ENCODE measurements at regions not wholly inside any gene's neighbourhood (a gene's known extent, or its start where the extent isn't known, plus 50 kb on each side); places are given as distances from the start of the nearest gene placed in this dataset.

GRCh38 chr9:23220171-23220570 lies 605.9 kb downstream of the ELAVL2 start:
- H3K27me3 ChIP-seq (ENCODE audit: low read length): no peaks in the 10 kb centered on the region
- H2AFZ ChIP-seq (ENCODE audit: low read depth, low read length, severe bottlenecking): no peak overlapping the region
- H3K9ac ChIP-seq (ENCODE audit: low read length): no peak overlapping the region
- H3F3A ChIP-seq (ENCODE audit: insufficient read depth): no peaks in the 10 kb centered on the region
- H3K4me2 ChIP-seq (ENCODE audit: low read depth, low read length, poor library complexity, severe bottlenecking): no peak overlapping the region
- no peak overlapping the region for H3K4me3 ChIP-seq (ENCODE audit: insufficient read depth, low read length, poor library complexity, severe bottlenecking)
- no peaks in the 10 kb centered on the region for H4K20me1 ChIP-seq (ENCODE audit: low read depth, low read length)
- H3K9me3 ChIP-seq (ENCODE audit: insufficient read depth, low read length): no peaks in the 10 kb centered on the region
- no peaks in the 10 kb centered on the region; the same call in 1 of the 2 replicates for H3K9me2 ChIP-seq (replicated peaks; ENCODE audit: insufficient read depth, low read length)
- H3K27ac ChIP-seq (ENCODE audit: low read depth, low read length): no peak overlapping the region
- TF ChIP-seq EZH2phosphoT487 (conservative IDR thresholded peaks at IDR 0.05; ENCODE audit: low read length): no peak
- TF ChIP-seq CTCF (IDR thresholded peaks at IDR 0.05; ENCODE audit: insufficient read depth, low read length, poor library complexity, severe bottlenecking): no peak
- no peaks in the 10 kb centered on the region for H3K79me2 ChIP-seq (ENCODE audit: insufficient read depth, low read length)
- H3K36me3 ChIP-seq (ENCODE audit: low read length): no peaks in the 10 kb centered on the region

GRCh38 chr9:23220957-23221356 lies 605.1 kb downstream of the ELAVL2 start:
- TF ChIP-seq EZH2phosphoT487 (conservative IDR thresholded peaks at IDR 0.05; ENCODE audit: low read length) (no peak), CTCF (IDR thresholded peaks at IDR 0.05; ENCODE audit: insufficient read depth, low read length, poor library complexity, severe bottlenecking) (no peak)
- no peak overlapping the region for H3K4me3 ChIP-seq (ENCODE audit: insufficient read depth, low read length, poor library complexity, severe bottlenecking)
- H4K20me1 ChIP-seq (ENCODE audit: low read depth, low read length): no peaks in the 10 kb centered on the region
- H3K27ac ChIP-seq (ENCODE audit: low read depth, low read length): no peak overlapping the region
- no peaks in the 10 kb centered on the region for H3K79me2 ChIP-seq (ENCODE audit: insufficient read depth, low read length)
- no peaks in the 10 kb centered on the region for H3K36me3 ChIP-seq (ENCODE audit: low read length)
- H3K9me3 ChIP-seq (ENCODE audit: insufficient read depth, low read length): no peaks in the 10 kb centered on the region
- no peak overlapping the region for H3K4me2 ChIP-seq (ENCODE audit: low read depth, low read length, poor library complexity, severe bottlenecking)
- H3K9me2 ChIP-seq (replicated peaks; ENCODE audit: insufficient read depth, low read length): no peaks in the 10 kb centered on the region; the same call in 1 of the 2 replicates
- H3K9ac ChIP-seq (ENCODE audit: low read length): no peak overlapping the region
- no peaks in the 10 kb centered on the region for H3K27me3 ChIP-seq (ENCODE audit: low read length)
- no peaks in the 10 kb centered on the region for H3F3A ChIP-seq (ENCODE audit: insufficient read depth)
- no peak overlapping the region for H2AFZ ChIP-seq (ENCODE audit: low read depth, low read length, severe bottlenecking)

GRCh38 chr9:23229890-23230317 lies 596.1 kb downstream of the ELAVL2 start:
- 0 out of 2 replicates have a peak, but pooled peaks cover 3% of the 10 kb centered on the region for H3K9me2 ChIP-seq (replicated peaks; ENCODE audit: insufficient read depth, low read length)
- H3F3A ChIP-seq (ENCODE audit: insufficient read depth): no peaks in the 10 kb centered on the region
- no peak overlapping the region for H3K9ac ChIP-seq (ENCODE audit: low read length)
- no peaks in the 10 kb centered on the region for H4K20me1 ChIP-seq (ENCODE audit: low read depth, low read length)
- H3K4me3 ChIP-seq (ENCODE audit: insufficient read depth, low read length, poor library complexity, severe bottlenecking): no peak overlapping the region
- H3K4me2 ChIP-seq (ENCODE audit: low read depth, low read length, poor library complexity, severe bottlenecking): no peak overlapping the region
- H3K79me2 ChIP-seq (ENCODE audit: insufficient read depth, low read length): no peaks in the 10 kb centered on the region
- H3K27me3 ChIP-seq (ENCODE audit: low read length): no peaks in the 10 kb centered on the region
- no peaks in the 10 kb centered on the region for H3K9me3 ChIP-seq (ENCODE audit: insufficient read depth, low read length)
- no peak overlapping the region for H3K27ac ChIP-seq (ENCODE audit: low read depth, low read length)
- TF ChIP-seq EZH2phosphoT487 (conservative IDR thresholded peaks at IDR 0.05; ENCODE audit: low read length): no peak
- no peak for TF ChIP-seq CTCF (IDR thresholded peaks at IDR 0.05; ENCODE audit: insufficient read depth, low read length, poor library complexity, severe bottlenecking)
- no peaks in the 10 kb centered on the region for H3K36me3 ChIP-seq (ENCODE audit: low read length)
- H2AFZ ChIP-seq (ENCODE audit: low read depth, low read length, severe bottlenecking): no peak overlapping the region

Data from SU-DHL-6 (cell line).